ENCODE measurements at regions not wholly inside any gene's neighbourhood (a gene's known extent, or its start where the extent isn't known, plus 50 kb on each side); places are given as distances from the start of the nearest gene placed in this dataset.

DNA sequence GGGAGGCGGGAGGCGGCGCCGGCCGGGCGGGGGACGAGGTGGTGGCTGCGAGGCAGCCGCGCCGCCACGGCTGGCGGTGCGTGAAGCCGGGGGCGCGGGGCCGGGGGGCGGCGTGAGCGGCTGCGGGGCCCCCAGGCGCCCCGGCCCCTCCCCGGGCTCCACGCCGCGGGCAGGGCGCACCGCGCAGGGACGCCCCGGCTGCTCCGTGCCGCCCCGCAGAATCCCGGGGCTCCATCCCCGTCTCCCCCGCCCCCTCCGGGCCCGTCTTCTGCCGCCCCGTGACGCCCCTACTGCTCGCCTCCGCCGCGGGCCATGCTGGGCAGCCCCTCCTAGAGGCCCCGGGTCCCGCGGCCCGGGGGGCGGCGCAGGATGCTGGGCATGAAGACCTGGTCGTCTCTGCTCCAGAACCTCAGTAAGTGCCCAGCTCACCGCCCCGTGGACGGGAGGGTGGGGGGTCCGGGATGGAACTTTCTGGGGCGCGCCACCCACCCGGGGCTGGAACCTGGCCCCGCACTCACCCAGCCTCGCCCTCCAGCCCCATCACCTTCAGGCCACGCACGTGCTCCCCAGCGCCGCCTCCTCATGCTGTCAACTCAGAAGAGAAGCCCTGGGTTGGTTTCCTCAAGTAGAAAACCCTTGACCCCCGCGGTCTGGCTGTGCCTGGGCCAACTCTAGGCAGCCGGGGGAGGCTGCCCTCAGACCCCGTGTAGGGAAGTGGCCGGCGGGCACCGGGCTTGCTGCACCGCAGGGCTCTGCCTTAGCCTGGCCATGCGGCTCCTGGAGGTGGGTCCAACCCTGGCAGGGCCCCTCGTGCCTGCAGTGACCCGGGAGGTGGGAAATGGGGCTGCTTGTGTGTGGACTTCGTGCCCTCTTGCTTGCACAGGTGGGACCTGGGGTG, 150.2 kb upstream of the GSE1 start:
- DNase-seq = no peak

DNA sequence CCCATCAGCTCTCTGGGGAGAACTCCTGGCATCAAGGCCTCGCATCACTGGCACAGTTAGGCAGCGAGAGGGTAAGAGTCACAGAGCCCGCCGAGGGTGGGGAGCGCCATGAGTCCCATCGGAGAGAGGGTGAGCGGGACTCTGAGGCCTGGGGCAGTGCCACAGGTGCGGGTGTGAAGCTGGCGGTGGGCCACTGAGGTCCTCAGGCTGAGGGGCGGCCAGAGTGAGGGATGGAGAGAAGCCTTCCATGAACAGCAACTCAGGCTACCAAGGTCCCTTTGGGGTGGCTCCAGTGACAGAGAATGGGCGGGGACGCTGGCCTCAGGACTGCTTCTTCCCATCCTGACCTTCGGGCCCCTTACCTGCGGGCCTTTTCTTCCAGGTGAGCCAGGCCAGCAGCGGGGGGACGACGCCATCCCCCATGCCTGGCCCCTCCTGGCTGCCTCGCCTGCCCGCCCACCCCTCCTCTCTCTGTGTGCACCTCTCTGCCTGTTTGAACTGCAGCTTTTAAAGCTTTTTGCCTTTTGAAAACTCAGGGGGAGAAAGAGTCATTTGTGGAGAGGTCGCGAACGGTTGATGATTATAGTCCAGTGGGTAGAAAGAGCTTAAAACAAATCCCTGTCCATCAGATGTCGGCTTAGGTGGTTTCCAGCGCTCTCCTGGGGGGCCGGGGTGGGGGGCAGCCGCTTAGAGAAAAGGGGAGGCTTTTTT, 149.3 kb upstream of the GSE1 start:
- DNase-seq = no peak

DNA sequence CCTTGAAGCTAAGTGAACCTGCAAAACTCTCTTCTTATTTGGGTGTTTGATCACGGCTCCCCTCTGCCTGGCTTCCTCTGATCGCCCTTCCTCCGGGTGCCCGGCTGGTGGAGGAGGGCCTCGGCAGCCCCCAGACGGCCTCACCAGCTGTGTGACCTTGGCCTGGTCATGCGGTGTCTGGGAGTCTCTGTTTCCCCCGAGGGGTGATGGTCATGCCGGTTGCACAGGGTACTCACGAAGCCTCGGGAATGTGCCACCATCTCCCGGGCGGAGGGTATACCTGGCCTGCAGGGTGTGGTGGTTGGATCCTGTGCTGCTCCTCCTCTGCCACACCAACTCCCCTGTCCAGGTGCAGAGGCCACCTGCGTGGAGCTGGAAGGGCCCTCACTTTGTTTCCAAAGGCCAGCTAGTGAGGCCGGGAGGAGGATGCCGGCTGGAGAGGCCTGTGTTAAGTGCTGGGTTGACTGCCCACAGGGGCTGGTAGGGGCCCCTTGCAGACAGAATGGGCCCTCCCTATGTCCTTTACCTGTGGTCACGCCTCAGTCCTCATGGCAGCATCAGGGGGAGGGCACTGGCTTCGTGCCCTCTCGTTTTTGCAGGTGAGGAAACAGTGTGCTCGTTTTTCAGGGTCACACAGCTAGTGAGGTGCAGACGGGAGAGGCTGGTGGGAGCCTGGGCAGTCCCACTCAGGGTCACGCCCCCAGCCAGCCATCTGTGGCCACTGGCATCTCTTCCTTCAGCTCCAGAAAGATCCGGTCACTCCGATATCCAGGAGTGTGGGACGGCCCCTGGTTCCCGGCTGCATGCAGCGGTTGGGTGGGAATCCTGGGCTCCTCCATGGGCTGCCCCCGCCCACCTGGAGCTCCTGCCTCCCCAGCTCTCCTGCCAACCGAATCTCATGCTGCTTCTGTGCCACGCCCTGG, 148.5 kb upstream of the GSE1 start:
- DNase-seq = no peak

DNA sequence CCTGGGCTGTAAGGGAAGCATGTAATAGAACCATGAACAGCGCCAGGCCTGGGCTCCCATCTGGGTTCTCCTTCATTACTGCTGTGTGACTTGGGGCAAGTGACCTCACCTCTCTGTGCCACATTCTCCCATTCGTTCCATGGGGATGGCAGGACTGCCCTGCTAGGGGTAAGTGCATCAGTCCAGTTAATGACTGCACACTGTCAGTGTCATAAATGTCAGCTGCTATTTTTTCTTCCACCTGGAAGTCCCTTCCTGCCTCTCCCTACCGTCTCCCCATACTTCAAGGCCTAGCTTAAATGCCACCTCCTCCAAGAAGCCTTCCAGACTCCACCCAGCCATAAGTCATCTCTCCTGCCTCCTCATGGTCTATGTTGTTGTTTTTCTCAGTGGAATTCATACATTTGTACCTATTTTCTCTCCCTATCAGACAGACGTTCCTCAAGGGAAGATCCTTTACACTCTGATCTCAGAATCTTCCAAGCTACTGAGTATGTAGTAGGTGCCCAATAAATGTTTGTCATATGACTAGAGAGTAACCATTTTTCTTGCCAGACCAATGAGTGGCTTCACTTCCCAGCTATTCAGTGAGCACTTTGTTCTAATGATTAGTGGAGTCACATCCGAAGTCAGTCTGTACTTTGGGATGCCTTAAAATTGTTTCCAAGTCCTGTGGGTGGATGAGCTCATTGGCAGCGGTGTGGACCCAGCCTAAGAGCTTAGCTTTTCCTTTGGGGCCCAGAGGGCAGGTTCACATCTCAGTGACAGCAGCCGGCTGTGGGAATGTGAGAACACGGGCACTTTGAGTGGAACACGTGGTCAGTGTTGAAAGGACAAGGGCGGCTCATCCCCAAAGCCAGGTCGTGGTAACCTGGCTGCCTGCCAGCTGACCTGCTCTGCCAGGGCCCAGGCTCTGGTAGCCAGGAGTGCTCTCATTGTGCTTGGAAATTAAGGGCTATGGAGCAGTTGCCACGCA, 147.5 kb upstream of the GSE1 start:
- DNase-seq = no peak

DNA sequence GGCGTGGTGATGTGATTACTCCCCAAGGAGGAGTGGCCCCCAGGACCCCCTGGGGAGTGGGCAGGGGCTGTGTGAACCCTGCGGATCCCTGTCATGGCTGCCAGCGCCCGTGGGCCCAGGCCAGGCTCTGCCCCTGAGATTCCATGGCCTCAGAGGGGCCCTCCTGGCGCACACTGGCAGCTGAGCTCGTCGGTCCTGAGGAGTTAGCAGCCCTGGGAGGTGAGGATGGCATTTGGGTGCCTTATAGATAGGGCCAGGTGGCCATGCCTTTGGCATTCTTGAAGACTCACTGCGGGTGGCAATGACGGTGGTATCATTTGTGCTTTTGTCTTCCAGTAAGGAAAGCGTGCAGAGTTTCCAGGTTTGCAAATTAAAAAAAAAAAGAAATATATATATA, 146.8 kb upstream of the GSE1 start:
- DNase-seq = no peak

DNA sequence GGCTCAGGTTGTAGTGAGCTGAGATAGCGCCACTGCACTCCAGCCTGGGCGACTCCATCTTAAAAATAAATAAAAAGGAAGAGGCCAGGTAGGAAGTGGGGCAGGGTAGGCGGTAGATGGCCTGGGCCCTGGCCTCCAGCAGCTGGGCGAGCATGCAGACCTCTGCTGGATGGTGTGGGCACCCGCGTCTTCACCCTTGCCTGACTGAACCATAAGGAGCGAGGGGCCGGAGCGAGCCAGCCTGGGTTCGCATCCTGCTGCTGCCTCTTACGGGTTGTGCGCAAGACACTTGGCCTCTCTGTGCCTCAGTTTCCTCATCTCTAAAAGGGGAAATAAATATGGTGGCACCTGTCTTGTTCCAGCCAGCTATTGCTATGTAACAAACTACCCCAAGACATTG, 146.1 kb upstream of the GSE1 start:
- DNase-seq = no peak

DNA sequence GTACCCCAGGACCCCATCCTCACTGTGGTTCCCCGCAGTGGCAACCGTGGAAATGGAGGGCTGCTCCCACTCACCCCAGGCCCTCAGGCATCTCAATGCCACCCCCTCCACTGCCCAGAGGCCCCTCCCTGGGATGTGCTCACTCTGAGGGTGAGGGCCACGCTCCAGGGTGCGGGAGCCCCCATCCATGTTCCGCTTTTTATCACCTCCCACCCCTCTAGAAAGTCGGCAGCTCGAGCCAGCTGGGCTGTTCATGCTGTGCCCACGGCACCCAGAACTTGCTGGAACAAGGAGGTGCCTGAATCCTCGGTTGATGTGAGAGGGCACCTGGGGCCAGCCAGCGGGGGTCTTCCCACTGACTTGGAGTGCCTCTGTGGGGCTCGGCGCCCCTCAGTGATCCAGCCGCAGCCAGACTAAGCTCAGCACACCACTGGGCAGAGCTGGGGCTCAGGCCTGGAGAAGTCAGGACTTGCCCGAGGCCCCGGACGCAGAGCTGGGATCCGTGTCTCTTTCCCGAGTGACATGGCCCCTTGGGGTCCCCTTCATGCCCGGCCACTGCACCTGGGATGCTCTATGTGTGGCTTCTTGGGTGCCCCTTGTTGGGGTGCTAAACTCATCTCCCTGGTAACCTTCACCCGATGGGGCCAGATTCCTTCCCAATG, 143.1 kb upstream of the GSE1 start:
- DNase-seq = no peak

DNA sequence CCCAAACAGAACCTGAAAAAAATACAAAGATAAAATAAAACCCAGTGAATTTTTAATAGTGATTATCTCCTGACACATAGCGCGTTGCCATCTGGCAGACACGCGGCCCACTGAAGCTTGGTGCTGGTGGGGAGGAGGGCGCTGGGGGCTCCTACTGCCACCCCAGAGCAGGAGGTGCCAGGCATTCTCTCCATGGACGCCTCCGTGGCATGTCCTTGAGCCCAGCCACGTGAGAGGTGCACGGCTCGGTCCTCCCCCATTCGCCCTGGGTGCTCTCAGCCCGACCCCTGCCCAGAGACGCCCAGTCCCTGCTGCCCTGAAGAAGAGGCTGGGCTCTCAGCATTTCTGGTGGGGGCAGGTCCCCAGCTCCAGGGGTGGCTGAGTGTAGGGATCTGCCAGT, 142.2 kb upstream of the GSE1 start:
- no peak for DNase-seq

DNA sequence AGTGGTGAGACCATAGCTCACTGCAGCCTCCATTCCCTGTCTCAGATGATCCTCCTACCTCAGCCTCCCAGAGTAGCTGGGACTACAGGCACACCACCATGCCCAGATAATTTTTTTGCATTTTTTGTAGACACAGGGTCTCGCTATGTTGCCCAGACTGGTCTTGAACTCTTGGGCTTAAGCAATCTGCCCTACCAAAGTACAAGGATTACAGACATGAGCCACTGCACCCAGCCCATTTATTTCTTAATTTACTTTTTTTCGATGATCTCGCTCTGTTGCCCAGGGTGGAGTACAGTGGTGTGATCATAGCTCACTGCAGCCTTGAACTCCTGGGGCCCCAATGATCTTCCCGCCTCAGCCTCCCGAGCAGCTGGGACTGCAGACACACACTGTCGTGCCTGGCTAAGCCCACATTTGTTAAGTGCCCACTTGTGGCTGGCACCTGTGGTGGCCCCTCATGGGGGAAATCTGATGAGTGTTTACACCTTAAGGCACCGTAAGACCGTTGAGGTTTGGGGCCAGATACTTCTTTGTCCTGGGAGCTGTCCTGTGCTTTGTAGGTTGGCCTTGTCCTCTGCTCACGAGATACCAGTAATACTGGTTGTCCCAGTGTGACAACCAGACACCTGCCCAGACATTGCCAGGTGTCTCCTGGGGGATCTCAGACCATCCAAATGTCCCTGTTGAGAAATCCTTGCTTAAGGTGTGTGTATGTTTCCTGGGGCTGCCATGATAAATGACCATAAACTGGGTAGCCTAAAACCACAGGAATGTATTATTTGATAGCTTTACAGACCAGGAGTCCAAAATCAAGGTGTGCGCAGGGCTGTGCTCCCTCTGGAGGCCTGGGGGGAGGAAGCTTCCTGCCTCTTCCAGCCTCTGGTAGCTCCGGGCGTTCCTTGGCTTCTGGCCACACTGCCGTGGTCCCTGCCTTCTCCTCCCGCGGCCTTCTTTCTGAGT, 141.4 kb upstream of the GSE1 start:
- no peak for DNase-seq

DNA sequence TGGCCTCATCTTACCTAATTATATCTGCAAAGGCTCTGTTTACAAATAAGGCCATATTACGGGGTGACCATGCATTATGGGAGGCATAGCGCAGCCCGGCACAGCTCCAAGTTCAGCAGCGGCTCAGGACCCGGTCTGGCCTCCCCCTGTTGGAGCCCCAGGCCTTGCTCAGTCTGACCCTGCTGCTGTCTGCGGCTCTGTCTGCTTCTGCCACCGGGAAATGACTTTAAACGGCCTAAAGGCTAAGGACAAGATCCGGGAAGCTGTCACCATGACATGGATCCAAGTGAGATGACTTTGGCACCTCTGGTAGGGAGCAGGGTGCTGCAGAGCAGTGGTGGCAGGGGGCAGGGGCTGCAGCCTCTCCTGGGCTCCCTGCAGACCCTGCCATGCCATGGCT, 140.6 kb upstream of the GSE1 start:
- no peak for DNase-seq

DNA sequence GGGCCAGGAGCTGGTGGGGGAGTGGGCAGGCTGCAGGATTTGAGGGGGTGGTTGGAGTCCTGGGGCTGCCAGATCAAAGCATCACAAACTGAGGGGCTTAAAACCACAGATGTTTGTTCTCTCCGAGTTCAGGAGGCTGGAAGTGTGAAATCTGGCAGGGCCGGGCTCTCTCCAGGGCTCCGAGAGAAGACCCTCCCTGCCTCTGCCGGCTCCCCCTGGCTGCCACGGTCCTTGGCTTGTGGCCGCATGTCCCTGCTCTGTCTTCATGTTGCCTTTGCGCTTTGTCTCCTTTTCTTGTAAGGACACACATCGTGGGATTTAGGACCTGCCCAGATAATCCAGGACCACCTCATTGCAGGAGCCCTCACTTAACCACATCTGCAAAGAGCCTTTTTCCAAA, 139.8 kb upstream of the GSE1 start:
- DNase-seq = no peak

DNA sequence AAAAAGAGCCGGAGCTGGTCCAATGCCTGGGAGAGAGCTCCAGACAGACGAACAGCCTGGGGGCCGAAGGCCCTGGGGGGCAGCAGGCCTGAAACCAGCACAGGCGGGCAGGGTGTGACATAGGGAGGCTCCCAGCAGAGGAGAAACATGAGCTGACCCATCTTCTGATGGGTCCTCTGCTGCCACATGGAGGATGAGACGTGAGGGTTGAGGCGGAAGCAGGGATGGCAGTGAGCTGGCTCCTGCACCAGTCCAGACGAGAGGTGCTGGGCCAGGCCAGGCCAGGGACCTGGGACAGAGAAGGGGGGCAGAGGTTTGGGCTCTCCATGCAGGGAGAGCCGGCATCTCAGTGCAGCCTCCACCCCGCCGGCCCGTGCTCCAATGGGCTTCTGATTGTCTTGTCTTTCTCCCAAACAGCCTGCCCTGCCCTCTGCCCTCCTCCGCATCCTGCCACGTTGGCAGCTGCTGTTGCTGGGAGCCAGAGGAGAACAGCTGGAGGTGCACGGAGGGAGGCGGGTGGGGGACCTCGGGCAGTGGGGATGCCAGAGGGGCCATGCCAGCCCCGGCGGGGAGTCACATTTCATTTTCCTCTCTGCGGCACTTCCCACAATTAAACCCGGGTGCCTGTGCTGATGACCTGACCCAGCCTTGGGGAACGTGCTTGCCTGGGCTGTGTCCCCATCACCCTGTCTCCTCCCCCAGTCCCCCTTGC, 139.1 kb upstream of the GSE1 start:
- no peak for DNase-seq

DNA sequence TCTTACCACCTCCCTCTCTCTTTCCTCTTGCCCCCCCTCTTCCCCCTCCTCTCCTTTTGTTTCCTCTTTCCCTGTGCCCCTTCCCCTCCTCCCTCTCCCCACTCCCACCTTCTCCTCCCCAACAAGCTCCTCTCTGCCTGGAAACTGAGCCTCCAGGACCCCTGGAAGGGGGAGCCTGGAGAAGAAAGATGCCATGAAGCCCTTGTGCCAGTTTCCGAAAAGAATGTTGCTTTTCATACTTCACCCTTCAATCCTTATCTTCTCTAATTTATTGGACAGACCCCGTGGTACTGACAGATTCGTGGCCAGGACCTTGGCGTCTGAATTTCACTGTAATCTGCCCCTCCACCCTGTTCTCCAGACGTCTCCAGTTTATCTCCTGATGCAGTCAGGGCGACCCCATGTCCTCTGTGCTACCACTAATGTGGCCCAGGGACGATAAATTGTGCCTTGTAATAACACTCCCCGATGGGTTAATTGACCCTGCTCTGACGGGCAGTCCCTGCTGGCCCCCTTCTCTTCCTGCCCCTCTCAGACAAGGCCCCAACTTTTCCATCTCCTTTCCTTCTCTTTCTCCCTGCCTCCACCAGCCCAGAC, 138.4 kb upstream of the GSE1 start:
- DNase-seq = no peak

DNA sequence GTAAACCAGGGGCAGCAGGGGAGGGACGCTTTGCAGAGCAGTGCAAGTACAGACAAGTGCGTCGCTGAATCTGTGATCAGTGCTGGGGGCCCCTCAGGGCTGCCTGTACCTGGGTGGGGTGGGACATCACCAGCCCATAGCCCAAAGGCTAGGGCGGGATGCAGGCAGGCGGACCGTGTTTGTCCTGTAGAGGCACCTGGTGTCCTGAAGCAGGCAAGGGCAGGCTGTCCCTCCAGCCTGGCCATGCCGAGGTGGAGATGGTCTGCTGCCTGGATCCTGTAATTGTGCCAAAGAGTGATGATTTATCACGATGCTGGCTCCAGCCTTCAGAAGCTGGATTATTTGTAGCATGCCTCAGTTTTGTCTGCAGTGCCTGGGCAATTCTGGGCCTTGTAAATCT, 137.9 kb upstream of the GSE1 start:
- no peak for DNase-seq

DNA sequence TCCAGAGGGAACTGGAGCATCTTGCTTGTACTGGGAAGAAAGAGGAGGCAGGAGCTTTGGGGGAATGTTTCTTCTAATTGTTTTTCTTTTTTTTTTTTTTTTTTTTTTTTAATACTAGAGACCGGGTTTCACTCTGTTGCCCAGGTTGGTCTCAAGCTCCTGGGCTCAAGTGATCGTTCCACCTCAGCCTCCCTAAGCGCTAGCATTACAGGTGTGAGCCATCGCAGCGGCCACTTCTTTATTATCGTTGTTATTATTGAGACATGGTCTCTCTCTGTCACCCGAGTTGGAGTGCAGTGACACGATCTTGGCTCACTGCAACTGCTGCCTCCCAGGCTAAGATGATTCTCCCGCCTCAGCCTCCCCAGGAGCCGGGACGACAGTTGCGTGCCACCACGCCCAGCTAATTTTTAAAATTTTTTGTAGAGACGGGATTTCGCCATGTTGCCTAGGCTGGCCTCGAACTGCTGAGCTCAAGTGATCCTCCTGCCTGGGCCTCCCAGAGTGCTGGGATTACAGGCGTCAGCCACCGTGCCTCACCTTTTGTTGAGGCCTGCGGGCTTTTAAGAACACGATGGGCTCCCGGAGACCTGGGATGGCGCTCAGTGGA, 137.3 kb upstream of the GSE1 start:
- no peak for DNase-seq

DNA sequence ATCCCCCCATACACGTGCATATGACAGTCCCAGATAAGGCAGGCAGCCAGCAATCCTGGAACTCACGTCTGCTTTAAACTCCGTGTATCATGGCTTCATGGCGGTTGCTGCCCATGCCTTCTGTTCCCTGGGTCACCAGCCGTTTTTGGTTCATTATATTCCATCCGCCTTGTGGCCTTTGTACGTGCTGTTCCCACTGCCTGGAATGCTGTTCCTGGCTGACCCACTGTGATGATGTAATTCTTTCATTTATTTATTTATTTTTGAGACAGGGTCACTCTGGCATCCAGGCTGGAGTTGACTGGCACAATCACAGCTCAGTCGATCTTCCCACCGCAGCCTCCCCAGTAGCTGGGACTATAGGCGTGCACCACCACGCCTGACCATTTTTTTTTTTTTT, 136.7 kb upstream of the GSE1 start:
- no peak for DNase-seq

DNA sequence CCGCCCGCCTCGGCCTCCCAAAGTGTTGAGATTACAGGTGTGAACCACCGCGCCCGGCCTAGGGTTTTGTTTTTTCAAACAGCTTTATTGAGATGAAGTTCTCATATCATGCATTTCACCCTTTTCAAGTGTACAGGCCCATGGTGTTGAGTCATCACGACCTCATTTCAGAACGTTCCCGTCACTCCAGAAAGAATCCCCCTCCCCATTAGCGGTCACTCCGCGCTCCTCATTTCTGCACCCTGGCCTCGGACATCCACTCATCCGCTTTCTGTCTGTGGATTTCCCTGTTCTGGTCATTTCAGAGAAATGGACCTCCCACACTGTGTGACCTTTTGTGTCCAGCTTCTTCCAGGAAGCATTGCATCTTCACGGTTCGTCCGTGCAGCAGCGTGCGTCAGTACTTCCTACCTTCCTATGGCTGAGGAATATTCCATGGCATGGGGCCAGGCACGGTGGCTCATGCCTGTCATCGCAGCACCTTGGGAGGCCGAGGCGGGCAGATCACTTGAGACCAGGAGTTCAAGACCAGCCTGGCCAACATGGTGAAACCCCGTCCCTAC, 135.2 kb upstream of the GSE1 start:
- DNase-seq = no peak

DNA sequence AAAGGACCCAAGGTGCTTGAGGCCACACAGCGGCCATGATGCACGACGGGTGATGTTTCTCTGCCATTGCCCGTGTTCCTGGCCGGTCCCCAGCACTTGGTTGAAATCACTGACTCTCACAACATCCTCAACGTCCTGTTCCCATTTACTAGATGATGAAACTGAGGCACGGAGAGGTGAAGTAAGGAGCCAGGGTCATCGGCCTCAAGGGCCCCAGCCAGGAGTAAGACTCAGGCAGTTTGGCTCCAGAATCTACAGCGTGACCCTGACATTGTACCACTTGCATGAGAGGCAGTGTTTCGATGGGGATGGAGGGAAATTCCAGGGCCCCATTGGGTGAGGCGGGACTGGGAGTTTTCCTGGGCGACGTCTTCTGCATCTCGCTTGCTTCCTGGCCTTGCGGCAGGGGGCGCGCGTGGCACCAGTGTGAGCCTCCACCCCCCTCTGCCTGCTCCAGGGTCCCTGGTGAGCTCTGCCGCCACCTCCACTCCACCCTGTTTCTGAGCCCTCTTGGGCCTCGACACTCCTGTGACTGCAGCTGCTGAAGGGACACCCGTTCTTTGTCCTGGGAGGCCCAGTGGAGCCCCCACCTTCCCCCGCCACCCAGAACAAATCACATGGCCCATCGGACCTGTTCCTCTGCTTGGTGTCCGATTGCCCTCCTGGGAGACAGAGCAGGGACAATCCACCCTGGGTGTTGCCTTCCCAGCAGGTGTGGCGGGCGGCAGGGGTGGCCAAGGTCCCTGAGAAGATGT, 133.0 kb upstream of the GSE1 start:
- DNase-seq = peak; percentile 31

All from CD4-positive, alpha-beta T cell treated with Interleukin-6 for 4 hours (primary cell).